ENCODE measurements at regions not wholly inside any gene's neighbourhood (a gene's known extent, or its start where the extent isn't known, plus 50 kb on each side); places are given as distances from the start of the nearest gene placed in this dataset.
"Not testable (repeated sequence)": the region's sequence is repeated elsewhere in the genome, so short reads cannot be mapped to it uniquely, and the experiment has no call there.

- H3K4me3 ChIP-seq (ENCODE audit: low read depth, low read length) = no peak overlapping the region
- no peak for TF ChIP-seq CTCF (IDR thresholded peaks at IDR 0.05; ENCODE audit: control insufficient read depth, extremely low read depth, insufficient read depth)
- no peak for DNase-seq (ENCODE audit: low read depth)
Observed at GRCh38 chr5:2867373-2867933, 116.0 kb upstream of the IRX2 start.

GRCh38 chr5:2866662-2867372 lies 115.3 kb upstream of the IRX2 start:
- DNase-seq (ENCODE audit: low read depth) = no peak

DNA sequence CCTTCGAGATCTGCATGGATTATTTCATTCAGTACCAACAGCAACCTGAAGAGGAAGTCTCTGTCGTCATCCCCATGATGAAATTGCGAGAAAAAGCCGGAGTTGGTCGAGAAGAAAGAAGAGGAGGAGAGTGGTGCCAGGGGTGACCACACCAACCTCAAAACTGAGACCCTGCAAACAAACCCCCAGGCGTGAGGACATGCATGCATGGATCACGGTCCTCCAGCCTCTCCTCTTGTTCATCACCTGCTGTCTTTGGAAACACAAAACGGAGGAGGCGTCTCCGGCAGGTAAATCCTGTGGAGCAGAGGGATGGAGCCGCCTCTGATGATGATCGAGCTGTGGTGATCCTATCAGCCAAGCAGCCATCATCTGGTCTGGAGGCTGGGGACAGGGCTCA lies 114.4 kb upstream of the IRX2 start:
- no peak overlapping the region for H3K4me3 ChIP-seq (ENCODE audit: low read depth, low read length)
- no peak for DNase-seq (ENCODE audit: low read depth)
- no peak for TF ChIP-seq CTCF (IDR thresholded peaks at IDR 0.05; ENCODE audit: control insufficient read depth, extremely low read depth, insufficient read depth)

More at GRCh38 chr5:2866662-2867372, 115.3 kb upstream of the IRX2 start:
- TF ChIP-seq CTCF (IDR thresholded peaks at IDR 0.05; ENCODE audit: control insufficient read depth, extremely low read depth, insufficient read depth) = no peak
- H3K4me3 ChIP-seq (ENCODE audit: low read depth, low read length) = no peak overlapping the region

- no peak overlapping the region for H3K4me3 ChIP-seq (ENCODE audit: low read depth, low read length)
- no peak for TF ChIP-seq CTCF (IDR thresholded peaks at IDR 0.05; ENCODE audit: control insufficient read depth, extremely low read depth, insufficient read depth)
- DNase-seq (ENCODE audit: low read depth) = no peak
Observed at GRCh38 chr5:2864515-2865105, 113.1 kb upstream of the IRX2 start.

DNA sequence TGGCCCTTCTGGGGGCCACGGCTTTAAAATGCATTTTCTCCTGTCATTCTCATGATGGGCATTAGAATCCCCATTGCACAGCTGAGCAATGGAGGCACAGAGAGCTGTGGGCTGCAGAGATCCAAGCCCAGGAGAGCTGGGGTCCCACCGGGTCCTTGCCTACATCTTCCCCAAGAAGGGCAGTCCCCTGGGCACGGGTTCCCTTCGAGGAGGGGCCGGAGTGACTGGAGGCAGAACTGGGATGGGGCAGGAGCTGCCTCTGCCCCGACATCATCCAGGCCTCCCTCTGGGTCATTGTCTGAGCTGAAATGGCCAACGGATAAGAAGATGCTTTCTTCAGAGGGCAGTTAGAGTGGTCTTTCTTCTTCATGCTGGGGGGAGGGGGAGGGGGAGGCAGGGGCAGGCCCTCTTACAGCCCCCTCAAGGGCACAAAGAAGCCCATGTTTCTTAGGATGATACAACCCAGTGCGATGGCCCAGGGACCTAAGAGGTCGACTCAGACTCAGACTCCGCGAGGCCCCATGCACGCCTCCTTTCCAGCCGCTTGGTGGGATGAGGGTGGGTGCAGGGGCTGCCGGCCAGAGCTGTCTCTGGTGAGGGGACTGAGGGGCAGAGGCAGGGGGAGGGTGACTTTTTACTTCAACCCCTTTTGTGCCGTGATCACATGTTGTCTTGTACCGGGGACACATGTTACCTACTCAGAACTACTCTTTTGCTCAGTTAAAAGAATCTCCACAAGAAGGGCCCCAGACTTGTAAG lies 112.4 kb upstream of the IRX2 start:
- H3K4me3 ChIP-seq (ENCODE audit: low read depth, low read length) = no peak overlapping the region
- DNase-seq (ENCODE audit: low read depth) = no peak
- TF ChIP-seq CTCF (IDR thresholded peaks at IDR 0.05; ENCODE audit: control insufficient read depth, extremely low read depth, insufficient read depth) = no peak

DNA sequence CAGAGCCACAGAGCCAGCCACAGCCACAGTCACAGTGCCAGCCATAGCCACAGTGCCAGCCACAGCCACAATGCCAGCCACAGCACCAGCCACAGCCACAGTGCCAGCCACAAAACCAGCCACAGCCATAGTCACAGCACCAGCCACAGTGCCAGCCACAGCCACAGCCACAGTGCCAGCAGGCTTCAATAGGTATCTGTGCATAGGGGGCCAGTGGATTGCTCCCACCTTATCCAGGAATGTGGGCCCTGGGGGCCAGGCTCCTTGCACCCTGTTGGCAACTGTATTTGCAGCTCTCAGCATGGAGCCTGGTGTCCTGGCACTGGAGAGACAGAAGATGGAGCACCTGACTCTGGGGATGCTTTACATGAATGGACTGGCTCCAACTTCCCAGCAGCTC lies 111.7 kb upstream of the IRX2 start:
- DNase-seq (ENCODE audit: low read depth) = no peak
- H3K4me3 ChIP-seq (ENCODE audit: low read depth, low read length) = no peak overlapping the region
- TF ChIP-seq CTCF (IDR thresholded peaks at IDR 0.05; ENCODE audit: control insufficient read depth, extremely low read depth, insufficient read depth) = no peak

DNA sequence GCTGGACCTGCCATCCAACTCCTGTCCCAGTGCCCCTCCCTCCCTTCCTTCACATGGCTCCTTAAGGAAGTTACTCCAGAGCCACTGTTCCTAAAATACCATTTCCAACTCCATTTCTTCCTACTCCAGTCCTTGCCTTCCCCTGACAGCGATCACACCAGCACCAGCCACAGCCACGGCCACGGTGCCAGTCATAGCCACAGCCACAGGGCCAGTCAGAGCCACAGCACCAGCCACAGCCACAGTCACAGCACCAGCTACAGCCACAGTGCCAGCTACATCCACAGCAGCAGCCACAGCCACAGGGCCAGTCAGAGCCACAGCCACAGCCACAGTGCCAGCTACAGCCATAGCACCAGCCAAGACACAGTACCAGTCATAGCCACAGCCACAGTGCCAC lies 110.7 kb upstream of the IRX2 start:
- not testable (repeated sequence) for DNase-seq (ENCODE audit: low read depth); H3K4me3 ChIP-seq (ENCODE audit: low read depth, low read length)

Measured in LNCaP clone FGC (cell line).